GM18498 (cell line): ENCODE measurements at regions not wholly inside any gene's neighbourhood (a gene's known extent, or its start where the extent isn't known, plus 50 kb on each side); places are given as distances from the start of the nearest gene placed in this dataset.

Experiments used
- ATAC-seq: cut with Tn5 transposase; IDR thresholded peaks from one replicate; pipeline ENCODE4 v1.9.1; 2021; ENCODE audit warnings: mild to moderate bottlenecking, moderate library complexity; ENCODE audit not compliant: unreplicated experiment

GRCh38 chr9:36728651-36729520 lies 156.2 kb downstream of the MELK start:
- no peak for ATAC-seq

DNA sequence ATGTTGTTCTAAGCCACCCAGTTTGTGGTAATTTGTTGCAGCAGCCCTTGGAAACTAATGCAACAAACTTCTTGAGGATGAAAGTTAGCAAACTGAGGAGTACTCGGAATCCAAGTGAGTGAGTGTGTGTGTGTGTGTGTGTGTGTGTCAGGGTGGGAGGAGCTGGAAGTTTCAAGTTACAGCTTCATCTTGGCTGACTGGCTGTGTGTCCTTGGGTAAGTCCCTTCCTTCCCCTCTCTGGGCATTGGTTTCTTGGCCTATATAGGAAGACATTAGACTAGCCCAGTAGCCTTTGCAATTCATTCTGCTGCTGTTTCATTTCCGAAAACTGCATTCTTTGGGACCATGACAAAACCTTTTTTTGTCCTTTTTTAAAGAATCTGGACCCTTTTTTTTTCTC lies 157.2 kb downstream of the MELK start:
- no peak for ATAC-seq

- ATAC-seq, result no peak
Observed at GRCh38 chr9:36730414-36730813, 157.7 kb downstream of the MELK start.

DNA sequence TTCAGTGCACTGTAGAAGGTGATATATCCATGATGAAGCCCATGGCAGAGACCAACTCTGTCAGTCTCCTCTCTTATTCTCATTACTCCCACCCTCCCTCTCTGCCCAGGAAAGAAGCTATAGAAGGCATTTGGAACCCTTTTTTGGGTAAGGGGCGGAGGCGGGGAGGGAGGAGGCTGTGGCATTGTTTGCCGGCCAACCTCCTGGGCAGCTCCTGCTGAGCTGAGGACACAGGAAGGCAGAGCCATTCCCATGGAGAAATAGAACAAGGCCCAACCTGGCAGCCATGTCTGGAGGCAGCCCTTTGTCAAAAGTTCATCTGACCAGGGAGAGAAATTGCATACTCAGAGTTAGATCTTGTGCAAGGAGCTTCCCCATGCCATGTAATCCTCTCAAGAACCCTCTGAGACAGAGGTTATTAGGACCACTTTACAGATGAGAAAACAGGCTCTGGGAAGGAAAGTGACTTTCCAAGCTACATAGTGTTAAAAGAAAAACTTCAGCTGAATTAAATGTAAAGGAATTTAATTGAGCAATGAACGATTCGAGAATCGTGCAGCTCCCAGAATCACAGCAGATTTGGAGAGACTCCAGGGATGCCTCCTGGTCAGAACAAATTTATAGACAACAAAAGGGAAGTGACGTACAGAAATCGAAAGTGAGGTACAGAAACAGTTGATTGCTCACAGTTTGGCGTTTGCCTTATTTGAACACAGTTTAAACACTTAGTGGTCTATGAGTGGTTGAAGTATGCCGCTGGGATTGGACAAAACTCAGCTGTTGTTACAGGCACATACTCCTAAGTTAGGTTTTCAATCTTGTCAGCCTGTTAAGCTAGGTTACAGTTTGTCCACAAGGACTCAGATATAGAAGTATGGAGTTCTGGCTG lies 158.6 kb downstream of the MELK start:
- ATAC-seq, result no peak

GRCh38 chr9:36734737-36735136 lies 162.0 kb downstream of the MELK start:
- no peak for ATAC-seq

GRCh38 chr9:36736648-36737047 lies 164.0 kb downstream of the MELK start:
- no peak for ATAC-seq

DNA sequence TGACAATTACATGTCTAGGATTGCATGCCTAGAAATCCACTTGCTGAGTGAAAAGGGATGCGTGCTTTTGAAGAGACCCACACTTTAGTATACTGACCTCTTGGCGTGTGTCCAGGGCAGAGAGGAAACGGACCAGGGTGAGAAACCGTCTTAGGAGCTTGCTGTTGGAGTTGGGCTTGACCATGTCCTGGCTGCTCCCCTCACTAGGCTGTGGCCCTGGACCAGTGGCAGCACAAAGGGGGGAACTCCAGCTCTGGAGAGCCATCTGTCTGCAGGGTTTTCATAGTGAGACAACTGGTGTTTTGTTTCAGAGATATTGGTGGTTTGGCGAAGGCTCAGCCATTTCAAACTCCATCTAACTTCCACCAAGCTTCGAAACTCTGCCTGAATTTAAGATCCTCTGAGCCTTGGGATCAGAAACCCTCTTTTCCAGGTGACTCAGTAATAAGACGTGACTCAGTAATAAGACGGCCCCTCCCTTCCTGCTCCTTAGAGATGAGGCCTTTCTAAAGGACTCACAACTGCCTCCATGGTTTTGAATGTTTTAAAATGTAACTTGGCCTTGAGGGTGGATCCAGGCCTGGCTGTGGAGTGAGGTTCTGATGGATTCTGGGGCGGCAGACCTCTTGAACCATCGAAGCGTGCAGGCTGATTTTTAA lies 165.8 kb downstream of the MELK start:
- ATAC-seq, result no peak

DNA sequence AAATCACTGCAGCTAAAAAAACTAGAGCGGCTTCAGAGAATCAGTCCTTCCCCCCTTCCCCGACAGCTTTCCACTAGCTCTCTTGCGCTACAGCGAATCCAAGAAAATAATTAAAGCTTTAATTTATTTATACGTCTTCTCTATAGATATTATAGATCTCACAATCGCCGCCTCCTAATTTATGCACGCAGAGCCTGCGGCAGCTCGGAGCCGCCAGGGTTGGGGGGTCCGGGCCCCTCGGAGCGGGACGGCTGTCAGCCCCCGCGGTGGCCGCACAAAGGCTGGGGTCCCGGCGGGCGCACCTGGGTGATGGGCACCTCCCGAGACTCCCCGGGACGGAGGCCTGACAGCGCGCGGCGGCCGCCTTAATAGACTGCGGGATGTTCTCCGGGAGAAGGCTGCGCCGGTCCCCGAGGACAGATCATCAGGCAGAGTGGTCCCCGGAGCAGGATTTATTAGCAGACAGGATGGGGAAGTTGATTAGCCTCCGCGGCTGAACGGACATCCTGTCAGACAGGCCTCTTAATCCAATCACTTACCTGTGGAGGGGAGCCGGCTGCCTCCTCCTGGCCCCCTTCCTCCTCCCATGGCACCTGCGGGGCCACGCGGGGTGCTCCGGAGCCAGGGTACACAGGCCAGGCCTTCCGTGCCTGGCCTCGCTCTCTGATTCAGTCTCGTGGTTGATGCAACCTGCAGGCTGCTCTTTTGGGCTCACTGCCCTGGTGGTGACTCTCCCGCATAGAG lies 166.8 kb downstream of the MELK start:
- ATAC-seq, result no peak

DNA sequence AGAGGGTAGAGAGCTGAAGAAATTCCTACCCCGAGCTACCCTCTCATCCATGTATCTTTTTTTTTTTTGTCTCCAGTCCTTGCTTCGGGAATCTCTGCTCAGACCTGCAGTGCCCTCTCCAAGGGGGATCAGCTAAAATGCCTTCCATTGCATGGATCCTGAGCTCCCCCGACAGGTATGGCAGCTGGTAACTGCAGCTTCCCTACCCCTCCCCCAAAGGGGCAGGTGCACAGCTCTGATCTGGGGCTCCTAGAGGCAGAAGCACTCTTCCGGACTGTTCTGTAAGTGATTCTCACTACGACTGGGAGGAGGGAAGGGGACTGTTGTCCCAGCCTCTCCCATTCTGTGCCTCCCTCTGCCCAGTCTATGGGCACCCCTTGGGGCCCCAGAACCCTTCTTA lies 169.6 kb downstream of the MELK start:
- ATAC-seq, result no peak

DNA sequence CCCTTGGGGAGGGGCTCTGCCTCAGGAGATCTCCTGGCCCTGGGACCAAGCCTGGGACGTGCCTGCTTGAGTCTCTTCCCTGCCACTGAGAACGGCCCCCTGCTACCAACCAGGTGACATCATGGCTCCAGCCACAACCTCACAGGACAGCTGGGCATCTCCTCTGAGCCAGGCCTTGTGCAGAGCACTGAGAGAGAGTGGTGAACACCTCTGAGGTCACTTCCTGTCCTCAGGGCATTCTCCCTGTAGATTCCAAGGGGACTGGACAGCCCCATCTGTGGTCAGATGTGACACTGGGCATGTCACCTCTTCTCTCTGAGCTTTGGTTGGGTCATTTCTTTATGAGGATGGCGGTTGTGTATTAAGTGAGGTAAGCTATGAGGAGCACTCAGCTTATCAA lies 172.0 kb downstream of the MELK start:
- no peak for ATAC-seq

- ATAC-seq, result no peak
Observed at GRCh38 chr9:36745977-36746376, 173.3 kb downstream of the MELK start.

DNA sequence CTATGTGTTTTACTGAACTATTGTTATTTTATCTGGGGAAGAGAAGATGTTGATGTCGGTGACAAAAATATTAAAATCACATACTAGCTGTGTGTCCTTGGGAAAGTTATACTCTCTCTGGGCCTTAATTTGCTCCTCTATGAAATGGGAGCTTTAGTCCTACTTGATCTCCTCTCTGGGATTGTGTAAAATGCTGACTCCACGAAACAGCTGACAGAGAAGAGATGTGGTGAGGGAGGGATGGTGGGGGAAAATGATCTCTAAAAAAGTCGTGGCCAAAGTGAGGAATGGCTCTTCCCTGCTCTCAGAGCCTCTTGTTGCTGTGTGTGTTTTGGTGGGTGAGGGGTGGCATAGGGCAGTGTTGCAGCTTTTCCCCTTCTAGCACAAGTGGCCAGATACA lies 173.7 kb downstream of the MELK start:
- ATAC-seq, result no peak

GRCh38 chr9:36748322-36748899 lies 175.7 kb downstream of the MELK start:
- no peak for ATAC-seq

GRCh38 chr9:36749461-36749860 lies 176.8 kb downstream of the MELK start:
- no peak for ATAC-seq

GRCh38 chr9:36750630-36751029 lies 177.9 kb downstream of the MELK start:
- no peak for ATAC-seq

- ATAC-seq, result no peak
Observed at GRCh38 chr9:36755019-36755418, 182.3 kb downstream of the MELK start.

- no peak for ATAC-seq
Observed at GRCh38 chr9:36759141-36759540, 186.4 kb downstream of the MELK start.

DNA sequence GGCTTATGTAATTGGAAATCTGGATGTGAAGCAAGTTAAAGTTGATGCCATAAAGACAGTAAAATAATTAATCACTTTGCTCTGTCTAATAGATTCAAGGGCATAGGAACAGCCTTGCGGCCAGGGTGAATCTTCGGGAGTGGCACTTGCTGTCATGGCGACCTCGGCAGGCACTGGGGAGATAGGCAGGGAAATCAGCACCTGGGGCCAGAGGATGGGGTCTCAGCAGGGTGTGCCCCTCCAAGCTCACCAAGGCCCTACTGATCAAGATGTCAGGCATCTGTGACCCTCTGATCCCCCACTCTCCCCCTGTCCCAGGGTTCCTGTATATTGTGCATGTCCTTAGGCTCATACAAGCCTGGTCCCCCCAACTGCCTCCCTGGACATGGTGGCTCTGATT lies 187.3 kb downstream of the MELK start:
- ATAC-seq, result no peak

DNA sequence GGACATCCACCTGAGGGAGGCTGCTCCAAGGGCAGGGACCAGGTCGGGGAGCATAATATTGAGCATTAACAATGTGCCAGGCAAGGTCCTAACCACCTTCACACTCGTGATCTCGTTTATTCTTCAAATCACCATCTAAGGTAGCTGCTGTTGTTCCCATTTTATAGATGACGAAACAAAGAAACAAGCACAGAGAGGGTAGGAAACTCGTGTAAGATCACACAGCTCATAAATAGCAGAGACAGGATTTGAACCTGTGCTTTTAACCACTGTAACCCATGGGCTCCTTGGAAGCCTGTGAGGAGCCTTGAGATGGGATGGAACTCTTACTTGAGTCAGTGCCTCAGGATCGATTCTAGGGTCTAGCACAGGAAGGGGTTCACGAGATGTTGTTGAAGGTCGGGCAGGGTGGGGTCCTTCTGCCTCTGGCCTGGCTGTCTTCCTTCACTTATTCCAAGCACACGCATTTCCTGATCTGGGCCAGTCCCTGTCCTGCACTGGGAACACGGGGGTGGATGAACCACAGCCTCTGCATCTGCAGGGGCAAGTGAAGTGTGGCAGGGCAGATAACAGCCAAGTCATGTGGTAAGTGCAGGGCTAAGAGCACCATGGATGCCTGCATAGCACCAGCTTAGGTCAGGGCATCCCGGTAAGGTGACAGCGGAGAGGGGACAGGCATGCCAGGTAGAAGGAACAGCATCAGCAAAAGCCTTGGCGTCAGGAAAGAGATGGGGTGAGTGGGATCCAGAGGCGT lies 188.1 kb downstream of the MELK start:
- no peak for ATAC-seq

DNA sequence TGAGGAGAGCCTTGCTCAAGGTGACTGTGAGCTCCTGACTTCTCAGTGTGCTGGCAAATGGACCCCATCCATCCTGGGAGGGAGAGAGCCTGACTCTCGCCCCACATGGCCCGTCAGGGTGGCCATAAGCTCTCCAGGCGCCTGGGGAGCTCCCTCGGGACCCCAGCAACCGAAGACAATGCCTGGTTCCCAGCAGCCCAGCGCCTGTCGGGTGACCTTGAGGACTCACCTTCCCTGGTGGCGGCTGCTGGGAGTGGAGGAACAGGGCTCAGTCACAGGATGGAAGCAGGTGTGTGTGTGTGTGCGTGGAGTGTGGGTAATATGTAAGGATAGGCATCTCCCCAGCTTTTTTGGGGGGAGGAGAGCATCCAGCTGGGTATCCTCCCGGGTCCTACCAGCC lies 190.3 kb downstream of the MELK start:
- no peak for ATAC-seq
